ENCODE measurements at regions not wholly inside any gene's neighbourhood (a gene's known extent, or its start where the extent isn't known, plus 50 kb on each side); places are given as distances from the start of the nearest gene placed in this dataset.

DNA sequence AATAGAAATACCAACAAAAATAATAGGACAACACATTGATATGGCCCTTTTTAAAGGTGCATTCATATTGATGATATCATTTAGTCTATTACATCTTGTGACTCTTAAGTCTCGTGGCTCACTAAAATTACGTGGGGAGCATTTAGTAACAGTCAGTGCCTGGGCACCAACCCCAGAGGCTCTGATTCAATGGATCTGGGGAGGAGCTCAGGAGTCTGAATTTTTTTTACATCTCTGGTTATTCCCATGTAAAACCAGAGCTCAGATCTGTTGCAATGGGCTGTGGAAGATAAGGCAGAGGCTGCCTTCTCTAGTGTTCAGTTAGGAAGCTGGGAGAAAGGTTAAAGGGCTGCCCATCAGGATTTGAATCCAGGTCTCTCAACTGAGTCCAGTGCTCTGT lies 549.9 kb upstream of the CDH5 start (continued):
- TF ChIP-seq USF2 (IDR thresholded peaks at IDR 0.05; ENCODE audit: low read length) (no peak), POLR2A (IDR thresholded peaks at IDR 0.05; ENCODE audit: control extremely low read depth in 1 of 2, low read depth in 2 of 2, low read length in 2 of 2) (no peak), BACH1 (IDR thresholded peaks at IDR 0.05; ENCODE audit: low read length) (no peak)

Measured in H1 (cell line).